Panc1 (cell line): ENCODE measurements at regions not wholly inside any gene's neighbourhood (a gene's known extent, or its start where the extent isn't known, plus 50 kb on each side); places are given as distances from the start of the nearest gene placed in this dataset.

Source experiments
- ATAC-seq: fragments of 200-7000 bp; cut with Tn5 transposase; 2 replicates; pipeline ENCODE4 v1.9.1; 2020; ENCODE audit warnings: mild to moderate bottlenecking, moderate library complexity
- BruUV-seq: library from RNA; stranded (reverse); fragments of 400-500 nt; replicated peaks from 2 replicates; lab custom pipeline; 2021; lab: Mats Ljungman, UMichigan
- CTCF ChIA-PET: fragments of 300-600 bp; sonication (Branson Sonifier 250); formaldehyde crosslinking; loops from one replicate; lab custom pipeline; 2022; ENCODE audit warnings: antibody characterized with exemption; lab: Charles Lee
- POLR2A ChIA-PET: fragments of 300-600 bp; sonication (Branson Sonifier 250); formaldehyde crosslinking; loops from one replicate; lab custom pipeline; 2022; ENCODE audit warnings: antibody characterized with exemption; lab: Charles Lee
- DNase-seq: peaks from one replicate; pipeline ENCODE4 v3.0.0-alpha.2; 2010; ENCODE audit warnings: low read depth, low spot score
- H3K27ac ChIP-seq: 2 replicates; pipeline ENCODE4 v1.5.1; 2011; ENCODE audit warnings: mild to moderate bottlenecking, low read length, inconsistent platforms
- H3K27me3 ChIP-seq: fragments of 200-500 bp; sonication (Bioruptor generic); 2 replicates; pipeline ENCODE4 v1.6.0; 2014; ENCODE audit warnings: low read length, inconsistent platforms; ENCODE audit not compliant: control insufficient read depth, insufficient read depth
- H3K36me3 ChIP-seq: fragments of 200-500 bp; sonication (Bioruptor generic); 2 replicates; pipeline ENCODE4 v1.5.1; 2014; ENCODE audit warnings: inconsistent platforms, mild to moderate bottlenecking, low read length, moderate library complexity; ENCODE audit not compliant: control insufficient read depth, insufficient read depth
- H3K4me1 ChIP-seq: 2 replicates; pipeline ENCODE4 v1.5.1; 2011; ENCODE audit warnings: inconsistent platforms, mild to moderate bottlenecking, low read length, moderate library complexity; ENCODE audit not compliant: control insufficient read depth, insufficient read depth
- H3K4me3 ChIP-seq, 2 experiments: 2 replicates each; pipeline ENCODE4 v1.5.1; 2011 to 2012; ENCODE audit warnings: low read depth in 2 of 2, low read length in 2 of 2, mild to moderate bottlenecking in 2 of 2, inconsistent platforms in 1 of 2, moderate library complexity in 1 of 2
- H3K9me3 ChIP-seq: fragments of 200-500 bp; sonication (Bioruptor generic); 2 replicates; pipeline ENCODE4 v1.5.1; 2014; ENCODE audit warnings: low read depth, mild to moderate bottlenecking, inconsistent platforms, low read length, moderate library complexity; ENCODE audit not compliant: control insufficient read depth, insufficient read depth
- CTCF ChIP-seq: fragments of 450-650 bp; IDR thresholded peaks from 2 replicates; pipeline ENCODE4 v1.5.1; 2017; ENCODE audit warnings: mild to moderate bottlenecking
- POLR2AphosphoS5 ChIP-seq: IDR thresholded peaks from 2 replicates; pipeline ENCODE4 v1.6.1; 2012; ENCODE audit warnings: mild to moderate bottlenecking, low read depth, low read length, moderate library complexity
- REST ChIP-seq, 2 experiments: IDR thresholded peaks; 2 replicates each; pipeline ENCODE4 v1.6.1; 2011 to 2012; ENCODE audit warnings: low read depth in 2 of 2, control low read depth in 1 of 2, low read length in 1 of 2, mild to moderate bottlenecking in 1 of 2, moderate library complexity in 1 of 2; ENCODE audit not compliant: insufficient read depth in 1 of 2
- SIN3A ChIP-seq: IDR thresholded peaks from 2 replicates; pipeline ENCODE4 v1.6.1; 2012; ENCODE audit warnings: low read depth, mild to moderate bottlenecking, low read length, moderate library complexity, borderline replicate concordance; ENCODE audit not compliant: insufficient read depth
- TCF7L2 ChIP-seq: IDR thresholded peaks from 2 replicates; pipeline ENCODE4 v1.6.1; 2011; ENCODE audit warnings: mild to moderate bottlenecking, low read depth, low read length, inconsistent platforms
- in situ Hi-C: cut with HindIII; loops from 2 replicates; pipeline ENCODE4 v1.10.0; 2016; ENCODE audit warnings: low sequenced_read_pairs, low pct_unique_long_range_greater_than_20kb
- intact Hi-C: fragments of 100-400 bp; cut with micrococcal nuclease; formaldehyde crosslinking; loops from one replicate; pipeline ENCODE4 v1.10.0; 2022; ENCODE audit not compliant: unreplicated experiment

GRCh38 chr7:118836933-118837332 is 612.4 kb downstream of the ANKRD7 start:
- Histone ChIP-seq H3K9me3 (0 out of 2 replicates have a peak, but pooled peaks cover under 1% of the 10 kb centered on the region), H3K27me3 (no peaks in the 10 kb centered on the region), H3K27ac (no peak overlapping the region), H3K36me3 (no peaks in the 10 kb centered on the region), H3K4me1 (no peaks in the 10 kb centered on the region), H3K4me3 (no peak overlapping the region)
- ATAC-seq (no peak), DNase-seq (no peak)
- intact Hi-C loops (no loop called here), in situ Hi-C loops (no loop called here)
- TF ChIP-seq CTCF (no peak), POLR2AphosphoS5 (no peak), TCF7L2 (no peak)
- ChIA-PET POLR2A (no interaction called here), CTCF (no interaction called here)
- BruUV-seq = no TSS peak

GRCh38 chr7:118839515-118839914 is 615.0 kb downstream of the ANKRD7 start:
- BruUV-seq = no TSS peak
- TF ChIP-seq POLR2AphosphoS5 = no peak
- no peak for TF ChIP-seq TCF7L2
- TF ChIP-seq CTCF = no peak
- no peak for TF ChIP-seq SIN3A
- no peak for TF ChIP-seq REST (IDR thresholded peaks at IDR 0.05; ENCODE audit: insufficient read depth in 1 of 2, low read depth in 2 of 2, low read length in 1 of 2)
- ChIA-PET POLR2A (no interaction called here), CTCF (no interaction called here)
- Histone ChIP-seq H3K27me3 (no peaks in the 10 kb centered on the region), H3K4me1 (no peaks in the 10 kb centered on the region), H3K27ac (no peak overlapping the region), H3K9me3 (no peaks in the 10 kb centered on the region), H3K4me3 (no peak overlapping the region), H3K36me3 (no peaks in the 10 kb centered on the region)
- intact Hi-C loops = no loop called here
- ATAC-seq (no peak), DNase-seq (no peak)
- in situ Hi-C loops = no loop called here
